Osteocyte (in vitro differentiated cells): ENCODE measurements at regions not wholly inside any gene's neighbourhood (a gene's known extent, or its start where the extent isn't known, plus 50 kb on each side); places are given as distances from the start of the nearest gene placed in this dataset.
A peak's percentile ranks its signal among the peaks of the same experiment; 100 is the strongest.

Experiments
- DNase-seq: peaks from one replicate; pipeline ENCODE4 v3.0.0; 2021; ENCODE audit warnings: mixed read lengths; ENCODE audit not compliant: unreplicated experiment; ENCODE audit errors: extremely low spot score
- H3K27ac Mint-ChIP-seq: one replicate; pipeline ENCODE4 v1.8.0; 2021; ENCODE audit warnings: mild to moderate bottlenecking, mixed read lengths; ENCODE audit not compliant: unreplicated experiment
- H3K27me3 Mint-ChIP-seq: one replicate; pipeline ENCODE4 v1.8.0; 2021; ENCODE audit warnings: mixed read lengths; ENCODE audit not compliant: unreplicated experiment
- H3K36me3 Mint-ChIP-seq: one replicate; pipeline ENCODE4 v1.8.0; 2021; ENCODE audit warnings: mixed read lengths; ENCODE audit not compliant: unreplicated experiment
- H3K4me1 Mint-ChIP-seq: one replicate; pipeline ENCODE4 v1.8.0; 2021; ENCODE audit warnings: mixed read lengths; ENCODE audit not compliant: unreplicated experiment
- H3K4me3 Mint-ChIP-seq: one replicate; pipeline ENCODE4 v1.8.0; 2021; ENCODE audit warnings: mild to moderate bottlenecking, moderate library complexity, mixed read lengths; ENCODE audit not compliant: unreplicated experiment
- H3K9me3 Mint-ChIP-seq: one replicate; pipeline ENCODE4 v1.8.0; 2021; ENCODE audit warnings: mixed read lengths; ENCODE audit not compliant: unreplicated experiment
- TF ChIP-seq, protein P1 (sequence below): fragments of 200-600 bp; sonication (generic); IDR thresholded peaks from 2 replicates; pipeline ENCODE4 v1.5.0; 2021; ENCODE audit warnings: antibody characterized with exemption, mild to moderate bottlenecking, moderate library complexity

DNA sequence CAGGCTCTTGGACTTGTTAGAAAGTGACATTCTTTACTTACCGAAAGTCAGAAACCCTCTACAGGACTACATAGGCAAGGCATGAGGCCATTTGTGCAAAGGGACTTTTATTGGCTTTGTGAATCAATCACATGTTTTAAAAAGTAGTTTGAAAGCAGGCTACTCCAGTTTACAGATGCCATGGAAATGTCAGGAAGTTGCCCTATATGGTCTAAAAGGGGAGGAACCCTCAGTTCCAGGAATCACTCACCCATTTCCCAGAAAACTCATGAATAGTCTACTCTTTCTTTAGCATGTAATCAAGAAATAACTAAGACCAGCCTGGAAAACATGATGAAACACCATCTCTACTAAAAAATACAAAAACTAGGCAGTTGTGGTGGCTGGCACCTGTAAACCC, 51.0 kb upstream of the MKRN3 start:
- DNase-seq = no peak
- no peak overlapping the region for H3K27ac Mint-ChIP-seq
- H3K27me3 Mint-ChIP-seq = no peaks in the 10 kb centered on the region
- H3K9me3 Mint-ChIP-seq = peaks cover 24% of the 10 kb centered on the region
- H3K4me3 Mint-ChIP-seq = no peak overlapping the region
- TF ChIP-seq, protein P1, sequence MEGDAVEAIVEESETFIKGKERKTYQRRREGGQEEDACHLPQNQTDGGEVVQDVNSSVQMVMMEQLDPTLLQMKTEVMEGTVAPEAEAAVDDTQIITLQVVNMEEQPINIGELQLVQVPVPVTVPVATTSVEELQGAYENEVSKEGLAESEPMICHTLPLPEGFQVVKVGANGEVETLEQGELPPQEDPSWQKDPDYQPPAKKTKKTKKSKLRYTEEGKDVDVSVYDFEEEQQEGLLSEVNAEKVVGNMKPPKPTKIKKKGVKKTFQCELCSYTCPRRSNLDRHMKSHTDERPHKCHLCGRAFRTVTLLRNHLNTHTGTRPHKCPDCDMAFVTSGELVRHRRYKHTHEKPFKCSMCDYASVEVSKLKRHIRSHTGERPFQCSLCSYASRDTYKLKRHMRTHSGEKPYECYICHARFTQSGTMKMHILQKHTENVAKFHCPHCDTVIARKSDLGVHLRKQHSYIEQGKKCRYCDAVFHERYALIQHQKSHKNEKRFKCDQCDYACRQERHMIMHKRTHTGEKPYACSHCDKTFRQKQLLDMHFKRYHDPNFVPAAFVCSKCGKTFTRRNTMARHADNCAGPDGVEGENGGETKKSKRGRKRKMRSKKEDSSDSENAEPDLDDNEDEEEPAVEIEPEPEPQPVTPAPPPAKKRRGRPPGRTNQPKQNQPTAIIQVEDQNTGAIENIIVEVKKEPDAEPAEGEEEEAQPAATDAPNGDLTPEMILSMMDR = no peak
- no peaks in the 10 kb centered on the region for H3K4me1 Mint-ChIP-seq
- H3K36me3 Mint-ChIP-seq = no peaks in the 10 kb centered on the region

DNA sequence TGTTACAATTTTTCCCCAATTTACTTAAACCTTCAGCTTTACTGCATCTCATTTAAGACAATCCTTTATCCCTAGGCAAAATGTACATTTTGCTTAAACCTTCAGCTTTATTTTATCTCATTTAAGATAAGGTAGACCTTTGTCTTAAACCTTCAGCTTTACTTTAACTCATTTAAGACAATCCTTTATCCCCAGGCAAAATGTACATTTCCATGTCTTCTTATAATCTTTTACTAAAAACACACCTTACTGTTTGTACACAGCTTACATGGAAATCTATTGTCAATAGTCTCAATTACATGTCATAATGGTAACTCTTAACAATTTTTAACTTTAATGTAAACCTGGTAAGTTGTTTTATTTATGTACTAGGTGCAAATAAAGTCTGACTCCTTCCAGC, 58.7 kb upstream of the MKRN3 start:
- no peak overlapping the region for H3K4me3 Mint-ChIP-seq
- H3K4me1 Mint-ChIP-seq = no peaks in the 10 kb centered on the region
- TF ChIP-seq, protein P1 = no peak
- DNase-seq = no peak
- no peak overlapping the region for H3K27ac Mint-ChIP-seq
- no peaks in the 10 kb centered on the region for H3K27me3 Mint-ChIP-seq
- H3K9me3 Mint-ChIP-seq = peaks cover 28% of the 10 kb centered on the region
- no peaks in the 10 kb centered on the region for H3K36me3 Mint-ChIP-seq

GRCh38 chr15:23503980-23504379, 56.9 kb upstream of the GOLGA6L2 start:
- Mint-ChIP-seq H3K36me3 (no peaks in the 10 kb centered on the region), H3K9me3 (peaks cover 15% of the 10 kb centered on the region), H3K4me1 (no peaks in the 10 kb centered on the region), H3K27me3 (no peaks in the 10 kb centered on the region), H3K27ac (no peak overlapping the region), H3K4me3 (no peak overlapping the region)
- TF ChIP-seq, protein P1 = no peak
- no peak for DNase-seq

- no peak overlapping the region for H3K27ac Mint-ChIP-seq
- H3K4me3 Mint-ChIP-seq = no peak overlapping the region
- peaks cover 19% of the 10 kb centered on the region for H3K9me3 Mint-ChIP-seq
- TF ChIP-seq, protein P1 = no peak
- no peaks in the 10 kb centered on the region for H3K27me3 Mint-ChIP-seq
- no peaks in the 10 kb centered on the region for H3K36me3 Mint-ChIP-seq
- no peaks in the 10 kb centered on the region for H3K4me1 Mint-ChIP-seq
- DNase-seq = no peak
Measured at GRCh38 chr15:23503576-23503975, 56.5 kb upstream of the GOLGA6L2 start.

GRCh38 chr15:23497710-23498111, 50.7 kb upstream of the GOLGA6L2 start:
- Mint-ChIP-seq H3K27me3 (no peaks in the 10 kb centered on the region), H3K9me3 (peaks cover 22% of the 10 kb centered on the region), H3K27ac (no peak overlapping the region), H3K36me3 (no peaks in the 10 kb centered on the region), H3K4me1 (no peaks in the 10 kb centered on the region), H3K4me3 (no peak overlapping the region)
- TF ChIP-seq, protein P1 = peak; percentile 36
- DNase-seq = no peak
